Liver (tissue), 7 donors: ENCODE measurements at regions not wholly inside any gene's neighbourhood (a gene's known extent, or its start where the extent isn't known, plus 50 kb on each side); places are given as distances from the start of the nearest gene placed in this dataset.

ENCODE experiments used
- DNase-seq: peaks from one replicate; pipeline ENCODE4 v3.0.0-alpha.2; 2017; ENCODE audit warnings: low spot score
- H3K27ac ChIP-seq, 2 donors: one replicate each; pipeline ENCODE4 v1.7.0; 2013; ENCODE audit warnings: inconsistent platforms in 2 of 2, low read length in 2 of 2, control low read depth in 1 of 2, low read depth in 1 of 2, mild to moderate bottlenecking in 1 of 2
- H3K27me3 ChIP-seq, 4 donors: one replicate each; pipeline versions ENCODE4 v1.6.1 to v1.7.0; 2013; ENCODE audit warnings: low read length in 3 of 4, inconsistent platforms in 1 of 4, mild to moderate bottlenecking in 1 of 4, moderate library complexity in 1 of 4; ENCODE audit not compliant: control insufficient read depth in 4 of 4, insufficient read depth in 4 of 4
- H3K36me3 ChIP-seq, 4 donors: one replicate each; pipeline versions ENCODE4 v1.6.1 to v1.7.0; 2013; ENCODE audit warnings: low read length in 3 of 4, mild to moderate bottlenecking in 3 of 4, low read depth in 1 of 4, moderate library complexity in 1 of 4; ENCODE audit not compliant: control insufficient read depth in 4 of 4, insufficient read depth in 3 of 4
- H3K4me1 ChIP-seq, 4 donors: one replicate each; pipeline versions ENCODE4 v1.6.1 to v1.7.0; 2013; ENCODE audit warnings: low read length in 3 of 4, mild to moderate bottlenecking in 3 of 4, moderate library complexity in 1 of 4; ENCODE audit not compliant: control insufficient read depth in 4 of 4, insufficient read depth in 4 of 4
- H3K4me3 ChIP-seq, 3 donors: one replicate each; pipeline versions ENCODE4 v1.6.1 to v1.7.0; 2013; ENCODE audit warnings: low read length in 3 of 3, control low read depth in 1 of 3, low read depth in 1 of 3, mild to moderate bottlenecking in 1 of 3
- H3K9ac ChIP-seq, 2 donors: one replicate each; pipeline ENCODE4 v1.7.0; 2013; ENCODE audit warnings: low read length in 2 of 2, mild to moderate bottlenecking in 2 of 2, moderate library complexity in 2 of 2, control low read depth in 1 of 2, low read depth in 1 of 2
- H3K9me3 ChIP-seq, 4 donors: one replicate each; pipeline versions ENCODE4 v1.6.1 to v1.7.0; 2013; ENCODE audit warnings: low read length in 3 of 4; ENCODE audit not compliant: control insufficient read depth in 4 of 4
- ATF3 ChIP-seq: IDR thresholded peaks from 2 replicates; pipeline ENCODE4 v1.6.1; 2016; ENCODE audit warnings: antibody characterized with exemption
- FOXA1 ChIP-seq: IDR thresholded peaks from 2 replicates; pipeline ENCODE4 v1.6.1; 2016; ENCODE audit warnings: antibody characterized with exemption
- FOXA2 ChIP-seq: IDR thresholded peaks from 2 replicates; pipeline ENCODE4 v1.6.1; 2016; ENCODE audit warnings: antibody characterized with exemption
- GABPA ChIP-seq, 2 donors: IDR thresholded peaks in 1 of 2; conservative IDR thresholded peaks in 1 of 2; 2 replicates each; pipeline ENCODE4 v1.6.1; 2016; ENCODE audit warnings: antibody characterized with exemption in 2 of 2, mild to moderate bottlenecking in 1 of 2, moderate library complexity in 1 of 2
- HNF4G ChIP-seq: IDR thresholded peaks from 2 replicates; pipeline ENCODE4 v1.6.1; 2016; ENCODE audit warnings: antibody characterized with exemption
- JUND ChIP-seq, 2 donors: IDR thresholded peaks; 2 replicates each; pipeline ENCODE4 v1.6.1; 2016; ENCODE audit warnings: antibody characterized with exemption in 2 of 2
- MAX ChIP-seq: IDR thresholded peaks from 2 replicates; pipeline ENCODE4 v1.6.1; 2016; ENCODE audit warnings: antibody characterized with exemption
- NR2F2 ChIP-seq: IDR thresholded peaks from 2 replicates; pipeline ENCODE4 v1.6.1; 2016; ENCODE audit warnings: antibody characterized with exemption
- RAD21 ChIP-seq, 2 donors: IDR thresholded peaks; 2 replicates each; pipeline ENCODE4 v1.6.1; 2016; ENCODE audit warnings: antibody characterized with exemption in 2 of 2, mild to moderate bottlenecking in 2 of 2
- RXRA ChIP-seq, 2 donors: IDR thresholded peaks; 2 replicates each; pipeline ENCODE4 v1.6.1; 2017 to 2018; ENCODE audit warnings: antibody characterized with exemption in 2 of 2, mild to moderate bottlenecking in 1 of 2
- SP1 ChIP-seq: IDR thresholded peaks from 2 replicates; pipeline ENCODE4 v1.6.1; 2018; ENCODE audit warnings: antibody characterized with exemption, mild to moderate bottlenecking
- TAF1 ChIP-seq: conservative IDR thresholded peaks from 2 replicates; pipeline ENCODE4 v1.6.1; 2016; ENCODE audit warnings: antibody characterized with exemption, mild to moderate bottlenecking
- YY1 ChIP-seq: IDR thresholded peaks from 2 replicates; pipeline ENCODE4 v1.6.1; 2016; ENCODE audit warnings: antibody characterized with exemption, mild to moderate bottlenecking
- WGBS: extraction: QIAGEN DNeasy Blood & Tissue Kit; methylation state at CpG from one replicate; pipeline ENCODE4 v1.1.7; 2013; 5-methylcytosine and 5-hydroxymethylcytosine counted together
- TF ChIP-seq, protein P1 (sequence below): IDR thresholded peaks from 2 replicates; pipeline ENCODE4 v1.6.1; 2016; ENCODE audit warnings: antibody characterized with exemption
- TF ChIP-seq, protein P2 (sequence below): IDR thresholded peaks from 2 replicates; pipeline ENCODE4 v1.6.1; 2016; ENCODE audit warnings: antibody characterized with exemption, mild to moderate bottlenecking
- donor health status: healthy.
- donor health status: healthy.
- donor health status: healthy.
- donor health status: healthy.

DNA sequence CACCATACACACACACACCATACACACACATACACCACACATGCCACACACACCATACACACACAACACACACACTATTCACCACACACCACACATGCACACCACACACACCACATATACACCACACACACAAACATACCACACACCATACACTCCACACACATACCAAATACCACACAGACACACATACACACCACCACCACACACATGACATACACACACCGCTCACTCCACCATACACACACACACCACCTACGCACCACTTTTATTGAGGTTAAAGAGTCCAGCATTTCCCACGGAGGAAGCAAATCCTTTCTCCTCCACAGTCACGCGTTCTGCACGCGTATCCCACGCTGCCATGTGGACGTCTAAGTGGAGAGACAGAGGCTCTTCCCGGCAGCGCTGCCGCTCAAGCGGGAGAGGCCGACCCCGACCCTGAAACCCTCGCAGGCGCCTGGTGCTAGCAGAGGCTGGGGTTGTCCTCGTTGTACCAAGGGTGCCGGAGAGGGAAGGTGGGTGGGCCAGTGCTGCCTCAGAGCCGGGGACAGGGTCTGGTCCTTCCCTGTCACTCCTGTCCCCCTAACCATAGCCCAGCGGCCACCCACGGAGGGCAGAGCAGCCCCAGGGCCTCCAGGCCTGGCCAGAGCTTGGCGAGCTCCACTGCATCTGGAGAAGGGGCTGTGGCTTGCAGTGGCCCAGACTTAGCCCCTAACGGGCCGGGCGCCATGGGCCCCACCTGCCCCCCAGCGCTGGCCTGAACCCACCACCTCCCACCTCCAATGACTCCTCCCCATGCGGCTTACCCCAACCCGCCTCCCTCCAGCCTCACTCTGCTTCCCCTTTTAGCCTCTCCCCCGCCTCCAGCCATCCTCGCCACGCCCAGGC is 1495.0 kb downstream of the BRD1 start (continued):
- TF ChIP-seq MAX (no peak), JUND (IDR thresholded peaks at IDR 0.05) (no peak), GABPA (IDR thresholded peaks at IDR 0.05 in 1 of 2, conservative IDR thresholded peaks at IDR 0.05 in 1 of 2) (no peak), TAF1 (no peak), RXRA (IDR thresholded peaks at IDR 0.05) (no peak)
- TF ChIP-seq, protein P1, sequence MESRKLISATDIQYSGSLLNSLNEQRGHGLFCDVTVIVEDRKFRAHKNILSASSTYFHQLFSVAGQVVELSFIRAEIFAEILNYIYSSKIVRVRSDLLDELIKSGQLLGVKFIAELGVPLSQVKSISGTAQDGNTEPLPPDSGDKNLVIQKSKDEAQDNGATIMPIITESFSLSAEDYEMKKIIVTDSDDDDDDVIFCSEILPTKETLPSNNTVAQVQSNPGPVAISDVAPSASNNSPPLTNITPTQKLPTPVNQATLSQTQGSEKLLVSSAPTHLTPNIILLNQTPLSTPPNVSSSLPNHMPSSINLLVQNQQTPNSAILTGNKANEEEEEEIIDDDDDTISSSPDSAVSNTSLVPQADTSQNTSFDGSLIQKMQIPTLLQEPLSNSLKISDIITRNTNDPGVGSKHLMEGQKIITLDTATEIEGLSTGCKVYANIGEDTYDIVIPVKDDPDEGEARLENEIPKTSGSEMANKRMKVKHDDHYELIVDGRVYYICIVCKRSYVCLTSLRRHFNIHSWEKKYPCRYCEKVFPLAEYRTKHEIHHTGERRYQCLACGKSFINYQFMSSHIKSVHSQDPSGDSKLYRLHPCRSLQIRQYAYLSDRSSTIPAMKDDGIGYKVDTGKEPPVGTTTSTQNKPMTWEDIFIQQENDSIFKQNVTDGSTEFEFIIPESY, result no peak

- Histone ChIP-seq H3K4me3 (no peak overlapping the region), H3K4me1 (no peaks in the 10 kb centered on the region), H3K9me3 (peaks cover 0 to 5% (median 1%) of the 10 kb centered on the region in 4 donors), H3K27me3 (no peaks in the 10 kb centered on the region), H3K36me3 (no peaks in the 10 kb centered on the region), H3K27ac (no peak overlapping the region), H3K9ac (no peak overlapping the region)
- no peak for DNase-seq
- 84% methylated on average over 12 of the region's 12 CpGs for WGBS
- TF ChIP-seq RXRA (IDR thresholded peaks at IDR 0.05) (no peak), HNF4G (no peak), SP1 (no peak), MAX (no peak)
These were observed 1495.9 kb downstream of the BRD1 start for GRCh38 chr22:48331691-48332220.

GRCh38 chr22:48331266-48331665 is 1496.4 kb downstream of the BRD1 start:
- no peak overlapping the region for H3K27ac ChIP-seq
- DNase-seq, result no peak
- peaks cover 0 to 5% (median 1%) of the 10 kb centered on the region in 4 donors for H3K9me3 ChIP-seq
- no peaks in the 10 kb centered on the region for H3K36me3 ChIP-seq
- no peak overlapping the region for H3K4me3 ChIP-seq
- H3K4me1 ChIP-seq, result no peaks in the 10 kb centered on the region
- WGBS, result 79% methylated on average over 9 of the region's 9 CpGs
- no peak overlapping the region for H3K9ac ChIP-seq
- no peak for TF ChIP-seq NR2F2
- no peaks in the 10 kb centered on the region for H3K27me3 ChIP-seq

GRCh38 chr22:48327721-48328120 is 1500.0 kb downstream of the BRD1 start:
- H3K9ac ChIP-seq, result no peak overlapping the region
- no peak overlapping the region for H3K27ac ChIP-seq
- TF ChIP-seq FOXA1, result no peak
- TF ChIP-seq RAD21 (IDR thresholded peaks at IDR 0.05), result no peak
- TF ChIP-seq, protein P2, sequence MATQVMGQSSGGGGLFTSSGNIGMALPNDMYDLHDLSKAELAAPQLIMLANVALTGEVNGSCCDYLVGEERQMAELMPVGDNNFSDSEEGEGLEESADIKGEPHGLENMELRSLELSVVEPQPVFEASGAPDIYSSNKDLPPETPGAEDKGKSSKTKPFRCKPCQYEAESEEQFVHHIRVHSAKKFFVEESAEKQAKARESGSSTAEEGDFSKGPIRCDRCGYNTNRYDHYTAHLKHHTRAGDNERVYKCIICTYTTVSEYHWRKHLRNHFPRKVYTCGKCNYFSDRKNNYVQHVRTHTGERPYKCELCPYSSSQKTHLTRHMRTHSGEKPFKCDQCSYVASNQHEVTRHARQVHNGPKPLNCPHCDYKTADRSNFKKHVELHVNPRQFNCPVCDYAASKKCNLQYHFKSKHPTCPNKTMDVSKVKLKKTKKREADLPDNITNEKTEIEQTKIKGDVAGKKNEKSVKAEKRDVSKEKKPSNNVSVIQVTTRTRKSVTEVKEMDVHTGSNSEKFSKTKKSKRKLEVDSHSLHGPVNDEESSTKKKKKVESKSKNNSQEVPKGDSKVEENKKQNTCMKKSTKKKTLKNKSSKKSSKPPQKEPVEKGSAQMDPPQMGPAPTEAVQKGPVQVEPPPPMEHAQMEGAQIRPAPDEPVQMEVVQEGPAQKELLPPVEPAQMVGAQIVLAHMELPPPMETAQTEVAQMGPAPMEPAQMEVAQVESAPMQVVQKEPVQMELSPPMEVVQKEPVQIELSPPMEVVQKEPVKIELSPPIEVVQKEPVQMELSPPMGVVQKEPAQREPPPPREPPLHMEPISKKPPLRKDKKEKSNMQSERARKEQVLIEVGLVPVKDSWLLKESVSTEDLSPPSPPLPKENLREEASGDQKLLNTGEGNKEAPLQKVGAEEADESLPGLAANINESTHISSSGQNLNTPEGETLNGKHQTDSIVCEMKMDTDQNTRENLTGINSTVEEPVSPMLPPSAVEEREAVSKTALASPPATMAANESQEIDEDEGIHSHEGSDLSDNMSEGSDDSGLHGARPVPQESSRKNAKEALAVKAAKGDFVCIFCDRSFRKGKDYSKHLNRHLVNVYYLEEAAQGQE, result no peak
- TF ChIP-seq GABPA (IDR thresholded peaks at IDR 0.05 in 1 of 2, conservative IDR thresholded peaks at IDR 0.05 in 1 of 2), result no peak
- TF ChIP-seq ATF3, result no peak
- TF ChIP-seq MAX, result no peak
- TF ChIP-seq FOXA2, result no peak
- TF ChIP-seq, protein P1, result no peak
- no peak for TF ChIP-seq YY1
- no peak for TF ChIP-seq RXRA (IDR thresholded peaks at IDR 0.05)
- no peak for TF ChIP-seq SP1
- no peak for TF ChIP-seq JUND (IDR thresholded peaks at IDR 0.05)
- H3K27me3 ChIP-seq, result no peaks in the 10 kb centered on the region
- H3K4me1 ChIP-seq, result no peaks in the 10 kb centered on the region
- H3K36me3 ChIP-seq, result no peaks in the 10 kb centered on the region
- no peak overlapping the region for H3K4me3 ChIP-seq
- DNase-seq, result no peak
- WGBS, result 83% methylated on average over 11 of the region's 11 CpGs
- peaks cover 0 to 9% (median 1%) of the 10 kb centered on the region in 4 donors for H3K9me3 ChIP-seq
